ENCODE measurements at regions not wholly inside any gene's neighbourhood (a gene's known extent, or its start where the extent isn't known, plus 50 kb on each side); places are given as distances from the start of the nearest gene placed in this dataset.

- intact Hi-C loops (cut with micrococcal nuclease) = no loop called here
- peak; percentile 37 for FAIRE-seq
- peak overlapping the region; percentile 49 for H2AFZ ChIP-seq (ENCODE audit: low read depth, low read length)
Measured at GRCh38 chr4:159023741-159024140, 79.1 kb upstream of the RAPGEF2 start.

GRCh38 chr4:159024266-159024665 is 78.6 kb upstream of the RAPGEF2 start:
- H3K9me3 ChIP-seq (replicated peaks; ENCODE audit: control insufficient read depth, insufficient read depth, low read length) = no peaks in the 10 kb centered on the region
- BruUV-seq (replicated peaks) = no TSS peak
- FAIRE-seq (peak; percentile 28), DNase-seq (ENCODE audit: low read depth, low spot score) (peak; percentile 32)
- H3K9ac ChIP-seq (replicated peaks; ENCODE audit: extremely low read depth, insufficient read depth, low read length) = no peak overlapping the region
- H3K4me2 ChIP-seq (ENCODE audit: insufficient read depth, low read length) = no peak overlapping the region
- no peak overlapping the region for H3K27ac ChIP-seq (ENCODE audit: insufficient read depth, low read depth, low read length)
- H2AFZ ChIP-seq (ENCODE audit: low read depth, low read length) = peak overlapping the region; percentile 13
- no peaks in the 10 kb centered on the region for H3K36me3 ChIP-seq (ENCODE audit: control insufficient read depth in 2 of 2, extremely low read depth in 1 of 2, insufficient read depth in 2 of 2, low read length in 2 of 2)
- no peaks in the 10 kb centered on the region for H3K27me3 ChIP-seq (ENCODE audit: control insufficient read depth in 2 of 2, insufficient read depth in 2 of 2, low read length in 2 of 2)
- H3K79me2 ChIP-seq (ENCODE audit: control insufficient read depth, insufficient read depth, low read length) = no peaks in the 10 kb centered on the region
- no peaks in the 10 kb centered on the region for H3K9me1 ChIP-seq (replicated peaks; ENCODE audit: control insufficient read depth, extremely low read depth, insufficient read depth, low read length)
- CTCF ChIA-PET = interaction anchor here (1.4 kb wide), 1 partner anchor 122 kb away, joined by 3 read pairs; no protein-coding TSS in a partner anchor
- POLR2A ChIA-PET = no interaction called here
- dilution Hi-C loops (cut with MboI; ENCODE audit: extremely low pct_ligation_motif_present, low sequenced_read_pairs) (no loop called here), intact Hi-C loops (cut with micrococcal nuclease) (no loop called here)
- H3K4me1 ChIP-seq (ENCODE audit: control insufficient read depth, extremely low read depth, insufficient read depth, low read length) = peaks cover 24% of the 10 kb centered on the region
- H3K4me3 ChIP-seq (replicated peaks in 1 of 3; ENCODE audit: insufficient read depth in 1 of 3, low read depth in 1 of 3, low read length in 3 of 3) = no peak overlapping the region
- H4K20me1 ChIP-seq (replicated peaks; ENCODE audit: control insufficient read depth, extremely low read depth, insufficient read depth, low read length) = no peaks in the 10 kb centered on the region
- TF ChIP-seq EZH2 (IDR thresholded peaks at IDR 0.05; ENCODE audit: borderline replicate concordance, low read depth, low read length, severe bottlenecking) (no peak), MAX (IDR thresholded peaks at IDR 0.05; ENCODE audit: insufficient read depth, insufficient read length) (no peak), POLR2A (IDR thresholded peaks at IDR 0.05; ENCODE audit: low read depth, low read length) (no peak), FOS (IDR thresholded peaks at IDR 0.05; ENCODE audit: borderline replicate concordance, insufficient read depth, low read length) (no peak), MYC (IDR thresholded peaks at IDR 0.05; ENCODE audit: low read depth, low read length) (no peak), JUN (IDR thresholded peaks at IDR 0.05; ENCODE audit: borderline replicate concordance, insufficient read depth, insufficient read length, low read depth) (no peak), CTCF (IDR thresholded peaks at IDR 0.05; ENCODE audit: extremely low read depth in 1 of 2, insufficient read depth in 1 of 2, low read depth in 1 of 2, low read length in 2 of 2) (no peak), POLR2AphosphoS5 (IDR thresholded peaks at IDR 0.05; ENCODE audit: insufficient read depth, low read depth, low read length) (no peak), GATA2 (IDR thresholded peaks at IDR 0.05; ENCODE audit: insufficient read depth, insufficient read length, low read depth, low read length) (no peak)

More at GRCh38 chr4:159023741-159024140, 79.1 kb upstream of the RAPGEF2 start:
- DNase-seq (ENCODE audit: low read depth, low spot score) = no peak
- H3K4me1 ChIP-seq (ENCODE audit: control insufficient read depth, extremely low read depth, insufficient read depth, low read length) = peaks cover 24% of the 10 kb centered on the region
- ChIA-PET CTCF (interaction anchor here (1.4 kb wide), 1 partner anchor 122 kb away, joined by 3 read pairs; no protein-coding TSS in a partner anchor), POLR2A (no interaction called here)
- no peaks in the 10 kb centered on the region for H3K27me3 ChIP-seq (ENCODE audit: control insufficient read depth in 2 of 2, insufficient read depth in 2 of 2, low read length in 2 of 2)
- no peaks in the 10 kb centered on the region for H3K9me1 ChIP-seq (replicated peaks; ENCODE audit: control insufficient read depth, extremely low read depth, insufficient read depth, low read length)
- no peak overlapping the region for H3K27ac ChIP-seq (ENCODE audit: insufficient read depth, low read depth, low read length)
- H3K36me3 ChIP-seq (ENCODE audit: control insufficient read depth in 2 of 2, extremely low read depth in 1 of 2, insufficient read depth in 2 of 2, low read length in 2 of 2) = no peaks in the 10 kb centered on the region
- H3K9me3 ChIP-seq (replicated peaks; ENCODE audit: control insufficient read depth, insufficient read depth, low read length) = no peaks in the 10 kb centered on the region
- TF ChIP-seq FOS (IDR thresholded peaks at IDR 0.05; ENCODE audit: borderline replicate concordance, insufficient read depth, low read length) = no peak
- no peak for TF ChIP-seq JUN (IDR thresholded peaks at IDR 0.05; ENCODE audit: borderline replicate concordance, insufficient read depth, insufficient read length, low read depth)
- BruUV-seq (replicated peaks) = no TSS peak
- no peak overlapping the region for H3K4me3 ChIP-seq (replicated peaks in 1 of 3; ENCODE audit: insufficient read depth in 1 of 3, low read depth in 1 of 3, low read length in 3 of 3)
- no peaks in the 10 kb centered on the region for H3K79me2 ChIP-seq (ENCODE audit: control insufficient read depth, insufficient read depth, low read length)
- dilution Hi-C loops (cut with MboI; ENCODE audit: extremely low pct_ligation_motif_present, low sequenced_read_pairs) = no loop called here
- no peaks in the 10 kb centered on the region for H4K20me1 ChIP-seq (replicated peaks; ENCODE audit: control insufficient read depth, extremely low read depth, insufficient read depth, low read length)
- H3K9ac ChIP-seq (replicated peaks; ENCODE audit: extremely low read depth, insufficient read depth, low read length) = no peak overlapping the region
- no peak overlapping the region for H3K4me2 ChIP-seq (ENCODE audit: insufficient read depth, low read length)
